Pancreas (tissue), 10 donors: ENCODE measurements at regions not wholly inside any gene's neighbourhood (a gene's known extent, or its start where the extent isn't known, plus 50 kb on each side); places are given as distances from the start of the nearest gene placed in this dataset.

Experiments
- ATAC-seq, 4 donors: fragments of 200-7000 bp; cut with Tn5 transposase; one replicate each; pipeline versions ENCODE4 v1.8.0 to v1.9.1; 2020; ENCODE audit warnings: mild to moderate bottlenecking in 4 of 4, moderate library complexity in 4 of 4
- DNase-seq, 6 donors: peaks; one replicate each; pipeline ENCODE4 v3.0.0-alpha.2; 2020
- FAIRE-seq: peaks from 2 replicates; lab custom pipeline; 2012; peaks lifted over from hg19 to GRCh38; lab: Jason Lieb, UNC
- H3K27ac ChIP-seq, 4 donors: fragments of 200-600 bp; sonication (generic); 1 replicate in 3 of 4; 2 replicates in 1 of 4; pipeline versions ENCODE4 v1.5.0 to v1.8.0; 2020
- H3K27me3 ChIP-seq, 4 donors: fragments of 200-600 bp; one replicate each; pipeline ENCODE4 v1.8.0; 2021
- H3K36me3 ChIP-seq, 3 donors: fragments of 200-600 bp; sonication (generic) in 1 of 3; one replicate each; pipeline versions ENCODE4 v1.5.0 to v1.8.0; 2020 to 2021
- H3K4me1 ChIP-seq, 3 donors: fragments of 200-600 bp; one replicate each; pipeline ENCODE4 v1.8.0; 2021
- H3K4me3 ChIP-seq, 4 donors: fragments of 200-600 bp; sonication (generic) in 2 of 4; one replicate each; pipeline versions ENCODE4 v1.5.0 to v1.8.0; 2020 to 2021
- H3K9me3 ChIP-seq, 4 donors: fragments of 200-600 bp; one replicate each; pipeline ENCODE4 v1.8.0; 2021
- WGBS, 2 donors: extraction: QIAGEN DNeasy Blood & Tissue Kit; methylation state at CpG; one replicate each; pipeline ENCODE4 v1.1.7; 2013; 5-methylcytosine and 5-hydroxymethylcytosine counted together
- intact Hi-C, 3 donors: fragments of 100-400 bp; cut with DNase I; formaldehyde crosslinking; loops; one replicate each; pipeline versions ENCODE4 v1.11.1 to v1.14.2; 2022
- TF ChIP-seq, protein P1 (sequence below), 4 donors: fragments of 200-600 bp; sonication (generic) in 3 of 4; IDR thresholded peaks; one replicate each; pipeline versions ENCODE4 v1.5.0 to v1.8.0; 2021; ENCODE audit warnings: antibody characterized with exemption in 4 of 4
- donor health status: healthy with polysubstance abuse.
- donor health status: DM: no; HTN: no; CAD: no; lungs with moderate emphysema.
- donor health status: DM: no; HTN: no; CAD: no.
- donor health status: control.
- donor health status: control.
- donor health status: Bipolar disorder and iron deficiency.
- donor health status: DM: yes; HTN: yes; CAD: no.
- donor health status: DM: no; HTN: no; CAD: no.
- donor health status: DM: no; HTN: no; CAD: no.
- donor health status: DM: yes; HTN: yes; CAD: no.

DNA sequence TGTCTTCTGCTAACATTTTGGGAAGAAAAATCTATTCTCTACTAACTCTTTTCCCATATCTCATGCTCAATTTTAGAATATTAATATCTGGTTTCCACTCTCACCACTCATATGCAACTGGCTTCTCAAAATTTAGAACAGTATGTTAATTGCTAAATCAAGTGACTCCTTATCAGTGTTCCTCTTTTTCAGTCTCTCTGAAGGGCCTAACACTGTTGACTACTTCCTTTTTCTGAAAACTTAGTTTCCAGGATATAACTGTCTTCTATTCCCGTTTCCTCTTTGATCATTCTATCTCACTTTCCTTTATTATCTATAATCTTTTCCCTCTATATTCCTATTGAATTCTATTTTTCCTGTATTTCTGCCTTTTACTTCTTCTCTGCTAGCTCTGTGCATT lies 1717.2 kb upstream of the C9orf72 start:
- intact Hi-C loops = no loop called here
- H3K4me1 ChIP-seq = no peaks in the 10 kb centered on the region
- 36 to 45% methylated on average over 1 of the region's 1 CpG for WGBS, 2 donors
- TF ChIP-seq, protein P1, sequence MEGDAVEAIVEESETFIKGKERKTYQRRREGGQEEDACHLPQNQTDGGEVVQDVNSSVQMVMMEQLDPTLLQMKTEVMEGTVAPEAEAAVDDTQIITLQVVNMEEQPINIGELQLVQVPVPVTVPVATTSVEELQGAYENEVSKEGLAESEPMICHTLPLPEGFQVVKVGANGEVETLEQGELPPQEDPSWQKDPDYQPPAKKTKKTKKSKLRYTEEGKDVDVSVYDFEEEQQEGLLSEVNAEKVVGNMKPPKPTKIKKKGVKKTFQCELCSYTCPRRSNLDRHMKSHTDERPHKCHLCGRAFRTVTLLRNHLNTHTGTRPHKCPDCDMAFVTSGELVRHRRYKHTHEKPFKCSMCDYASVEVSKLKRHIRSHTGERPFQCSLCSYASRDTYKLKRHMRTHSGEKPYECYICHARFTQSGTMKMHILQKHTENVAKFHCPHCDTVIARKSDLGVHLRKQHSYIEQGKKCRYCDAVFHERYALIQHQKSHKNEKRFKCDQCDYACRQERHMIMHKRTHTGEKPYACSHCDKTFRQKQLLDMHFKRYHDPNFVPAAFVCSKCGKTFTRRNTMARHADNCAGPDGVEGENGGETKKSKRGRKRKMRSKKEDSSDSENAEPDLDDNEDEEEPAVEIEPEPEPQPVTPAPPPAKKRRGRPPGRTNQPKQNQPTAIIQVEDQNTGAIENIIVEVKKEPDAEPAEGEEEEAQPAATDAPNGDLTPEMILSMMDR (IDR thresholded peaks at IDR 0.05) = no peak
- no peak for FAIRE-seq
- ATAC-seq = no peak
- H3K27me3 ChIP-seq = no peaks in the 10 kb centered on the region
- H3K27ac ChIP-seq = no peak overlapping the region
- H3K4me3 ChIP-seq = no peak overlapping the region
- no peaks in the 10 kb centered on the region for H3K9me3 ChIP-seq
- H3K36me3 ChIP-seq = no peaks in the 10 kb centered on the region
- no peak for DNase-seq

DNA sequence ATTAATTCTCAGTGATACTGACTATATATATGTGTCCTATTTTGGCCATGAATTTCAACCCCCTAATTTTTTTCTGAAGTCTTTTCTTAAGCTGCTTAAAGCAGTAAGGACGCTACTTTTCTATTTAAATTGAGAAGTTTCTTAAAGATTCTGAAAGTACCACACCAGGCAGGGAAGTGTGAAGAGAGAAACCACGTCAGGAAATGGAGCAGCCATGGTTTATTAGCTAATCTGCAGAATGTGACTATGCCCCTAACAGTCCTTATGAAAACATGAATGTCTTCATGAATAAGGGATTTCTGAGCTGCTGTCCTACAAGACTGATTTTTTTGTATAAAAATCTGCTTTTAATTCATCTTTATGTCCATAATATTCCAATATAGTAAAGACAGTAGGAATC lies 1724.3 kb upstream of the C9orf72 start:
- H3K4me3 ChIP-seq = no peak overlapping the region
- H3K4me1 ChIP-seq = no peaks in the 10 kb centered on the region
- no peaks in the 10 kb centered on the region for H3K36me3 ChIP-seq
- no peaks in the 10 kb centered on the region for H3K27me3 ChIP-seq
- intact Hi-C loops = no loop called here
- no peak for DNase-seq
- no peaks in the 10 kb centered on the region for H3K9me3 ChIP-seq
- FAIRE-seq = no peak
- TF ChIP-seq, protein P1 (IDR thresholded peaks at IDR 0.05) = no peak
- 24 to 29% methylated on average over 2 of the region's 2 CpGs for WGBS, 2 donors
- no peak for ATAC-seq
- H3K27ac ChIP-seq = no peak overlapping the region

DNA sequence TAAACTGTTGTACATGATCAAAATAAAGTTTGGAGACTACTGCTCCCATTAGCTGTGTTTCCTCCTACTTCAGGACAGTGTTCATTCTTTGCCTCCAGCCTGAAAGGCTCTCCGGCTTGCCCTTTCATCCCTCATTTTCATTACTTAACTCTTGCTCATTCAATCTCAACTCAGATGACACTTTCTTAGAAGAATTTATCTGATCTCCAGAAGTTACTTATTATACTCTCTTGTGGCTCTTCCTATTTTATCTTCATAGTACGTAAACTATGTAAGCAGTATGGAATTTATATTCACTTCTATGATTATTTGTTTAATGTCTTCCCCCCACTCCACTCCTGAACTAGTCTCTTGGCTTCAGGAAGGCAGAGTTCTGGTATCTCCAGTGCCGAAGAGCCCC lies 1737.9 kb upstream of the C9orf72 start:
- Histone ChIP-seq H3K36me3 (no peaks in the 10 kb centered on the region), H3K4me3 (no peak overlapping the region), H3K9me3 (no peaks in the 10 kb centered on the region), H3K4me1 (no peaks in the 10 kb centered on the region), H3K27me3 (no peaks in the 10 kb centered on the region), H3K27ac (no peak overlapping the region)
- TF ChIP-seq, protein P1 (IDR thresholded peaks at IDR 0.05) = no peak
- intact Hi-C loops = no loop called here
- 54 to 69% methylated on average over 3 of the region's 3 CpGs for WGBS, 2 donors
- no peak for ATAC-seq
- no peak for FAIRE-seq
- no peak for DNase-seq

DNA sequence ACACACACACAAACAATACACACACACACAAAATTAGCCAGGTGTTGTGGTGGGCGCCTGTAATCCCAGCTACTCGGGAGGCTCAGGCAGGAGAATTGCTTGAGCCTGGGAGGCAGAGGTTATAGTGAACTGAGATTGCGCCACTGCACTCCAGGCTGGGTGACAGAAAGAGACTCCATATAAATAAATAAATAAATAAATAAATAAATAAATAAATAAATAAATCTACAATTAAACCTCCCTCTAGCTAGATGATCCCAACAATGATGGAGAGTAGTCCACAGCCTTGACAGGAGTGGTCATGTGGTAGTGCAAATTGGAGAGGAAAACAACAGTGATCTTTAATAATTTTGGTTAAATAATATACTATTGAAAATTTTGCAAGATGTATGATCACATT lies 1739.0 kb upstream of the C9orf72 start:
- no peak overlapping the region for H3K4me3 ChIP-seq
- no peaks in the 10 kb centered on the region for H3K27me3 ChIP-seq
- WGBS, 2 donors = 74 to 87% methylated on average over 3 of the region's 3 CpGs
- H3K36me3 ChIP-seq = no peaks in the 10 kb centered on the region
- intact Hi-C loops = no loop called here
- no peak for ATAC-seq
- no peak for FAIRE-seq
- TF ChIP-seq, protein P1 (IDR thresholded peaks at IDR 0.05) = no peak
- DNase-seq = no peak
- H3K27ac ChIP-seq = no peak overlapping the region
- H3K4me1 ChIP-seq = no peaks in the 10 kb centered on the region
- H3K9me3 ChIP-seq = no peaks in the 10 kb centered on the region

DNA sequence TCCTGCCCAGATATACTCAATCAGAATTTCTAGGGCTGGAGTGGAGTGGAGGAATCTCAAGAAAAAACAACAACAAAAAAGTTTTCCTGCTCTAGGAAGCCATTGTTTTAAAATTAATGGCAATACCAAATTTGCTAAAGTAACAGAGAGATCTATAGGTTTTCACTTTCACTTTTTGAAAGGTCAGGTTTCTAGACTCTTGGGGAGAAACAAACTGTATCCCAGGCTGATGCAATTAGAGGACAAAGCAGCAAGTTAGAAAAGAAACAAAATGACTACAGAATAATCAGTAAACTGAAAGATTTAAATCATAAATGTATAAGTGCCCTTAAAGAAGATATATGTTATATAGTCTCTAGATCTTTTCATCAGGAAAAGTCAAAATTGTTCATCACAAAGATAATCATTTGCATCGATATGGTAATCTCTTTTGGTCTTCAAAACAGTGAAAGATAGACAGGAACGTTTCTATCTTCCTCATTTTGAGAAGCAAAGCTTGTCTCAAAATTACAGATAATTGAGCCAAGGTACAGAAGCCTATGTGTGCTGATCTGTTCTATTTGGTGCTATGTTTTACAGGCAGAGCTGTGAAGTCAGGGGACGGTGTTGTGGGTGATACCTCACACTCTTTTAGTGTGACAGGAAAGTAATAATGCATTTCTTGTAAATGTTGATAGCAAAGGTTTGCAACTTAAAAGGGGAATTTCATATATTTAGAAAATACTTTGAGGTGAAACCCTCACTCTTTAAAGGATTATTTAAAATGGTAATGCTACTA lies 1746.6 kb upstream of the C9orf72 start:
- intact Hi-C loops = no loop called here
- Histone ChIP-seq H3K27me3 (no peaks in the 10 kb centered on the region), H3K4me3 (no peak overlapping the region), H3K9me3 (no peaks in the 10 kb centered on the region), H3K27ac (no peak overlapping the region), H3K36me3 (no peaks in the 10 kb centered on the region), H3K4me1 (no peaks in the 10 kb centered on the region)
- FAIRE-seq (no peak), DNase-seq (no peak), ATAC-seq (no peak)
- TF ChIP-seq, protein P1 (IDR thresholded peaks at IDR 0.05) = no peak
- WGBS, 2 donors = 46 to 53% methylated on average over 3 of the region's 3 CpGs
